ENCODE measurements at regions not wholly inside any gene's neighbourhood (a gene's known extent, or its start where the extent isn't known, plus 50 kb on each side); places are given as distances from the start of the nearest gene placed in this dataset.

- TF ChIP-seq, protein P1, sequence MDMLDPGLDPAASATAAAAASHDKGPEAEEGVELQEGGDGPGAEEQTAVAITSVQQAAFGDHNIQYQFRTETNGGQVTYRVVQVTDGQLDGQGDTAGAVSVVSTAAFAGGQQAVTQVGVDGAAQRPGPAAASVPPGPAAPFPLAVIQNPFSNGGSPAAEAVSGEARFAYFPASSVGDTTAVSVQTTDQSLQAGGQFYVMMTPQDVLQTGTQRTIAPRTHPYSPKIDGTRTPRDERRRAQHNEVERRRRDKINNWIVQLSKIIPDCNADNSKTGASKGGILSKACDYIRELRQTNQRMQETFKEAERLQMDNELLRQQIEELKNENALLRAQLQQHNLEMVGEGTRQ (IDR thresholded peaks at IDR 0.05; ENCODE audit: borderline replicate concordance, low read depth, low read length), result no peak
- no peak for TF ChIP-seq CTCF (IDR thresholded peaks at IDR 0.05)
- TF ChIP-seq RCOR1 (IDR thresholded peaks at IDR 0.05; ENCODE audit: low read length), result no peak
- TF ChIP-seq TAF1 (IDR thresholded peaks at IDR 0.05; ENCODE audit: borderline replicate concordance, low read depth, low read length), result no peak
Observed at GRCh38 chr9:90201766-90202165, 440.9 kb downstream of the DIRAS2 start.

All from SK-N-SH (cell line).